ENCODE measurements at regions not wholly inside any gene's neighbourhood (a gene's known extent, or its start where the extent isn't known, plus 50 kb on each side); places are given as distances from the start of the nearest gene placed in this dataset.

DNA sequence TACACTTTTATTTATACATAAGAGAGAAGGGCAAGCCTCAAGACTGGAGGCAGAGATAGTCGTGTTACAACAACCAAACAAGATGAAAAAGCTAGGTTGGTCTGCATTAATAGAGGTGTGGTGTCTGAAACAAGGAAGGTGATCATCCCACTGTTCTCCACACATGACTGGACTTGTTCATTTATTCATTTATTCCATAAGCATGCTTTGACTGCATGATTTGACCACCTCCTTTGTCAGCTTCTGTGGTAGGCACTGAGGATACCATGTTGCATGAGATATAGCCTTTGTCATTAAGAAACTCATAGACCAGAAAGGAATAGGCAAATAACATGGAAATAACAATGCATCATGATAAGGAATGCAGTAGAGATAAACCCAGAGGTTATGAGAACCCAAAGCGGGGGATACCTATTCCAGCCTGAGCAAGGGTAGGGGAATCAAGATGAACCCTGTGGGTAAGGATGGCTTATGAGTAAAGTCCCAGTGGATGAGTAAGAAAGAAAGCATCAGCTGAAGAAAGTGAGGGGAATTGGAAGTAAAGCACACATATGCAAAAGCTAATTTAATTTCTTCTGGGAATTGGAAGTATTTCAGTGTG lies 173.7 kb upstream of the FGGY start:
- no peak for DNase-seq (ENCODE audit: low read depth)

DNA sequence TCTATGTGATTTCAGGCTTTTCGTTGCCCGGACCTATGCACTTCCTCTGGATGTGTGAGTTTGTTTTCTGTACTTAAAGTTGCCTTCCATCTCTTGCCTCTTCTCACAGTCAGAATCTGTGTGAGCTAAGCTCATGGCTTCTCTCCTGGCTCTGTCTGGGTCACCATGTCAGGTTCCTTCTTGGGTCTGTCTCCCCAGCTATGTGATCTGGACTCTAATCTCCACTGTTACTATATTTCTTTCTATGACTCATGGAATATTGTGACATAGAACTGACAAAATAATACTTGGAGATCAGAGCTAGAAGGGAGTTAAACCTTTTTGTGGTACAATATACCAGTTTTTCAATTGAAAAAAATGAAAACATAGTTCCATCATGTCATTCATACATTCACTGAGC lies 172.7 kb upstream of the FGGY start:
- no peak for DNase-seq (ENCODE audit: low read depth)

DNA sequence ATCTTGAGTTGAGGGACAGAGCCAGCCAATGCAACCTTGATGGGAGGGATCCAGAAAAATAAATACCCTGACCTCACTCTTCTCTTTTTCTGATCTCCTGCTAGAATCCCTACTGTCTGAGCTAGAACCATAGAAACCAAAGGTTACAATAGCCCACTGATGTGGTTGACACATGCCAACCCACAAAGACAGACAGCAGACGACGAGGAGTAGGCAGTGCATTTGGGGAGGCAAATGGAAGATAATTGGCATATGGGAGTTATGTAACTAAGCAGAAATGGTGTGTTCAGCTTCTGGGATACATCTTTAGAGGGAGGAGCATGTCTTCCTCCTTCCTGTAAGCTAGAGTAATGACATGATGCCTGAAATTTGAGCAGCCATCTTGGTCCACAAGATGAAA lies 171.7 kb upstream of the FGGY start:
- no peak for DNase-seq (ENCODE audit: low read depth)

DNA sequence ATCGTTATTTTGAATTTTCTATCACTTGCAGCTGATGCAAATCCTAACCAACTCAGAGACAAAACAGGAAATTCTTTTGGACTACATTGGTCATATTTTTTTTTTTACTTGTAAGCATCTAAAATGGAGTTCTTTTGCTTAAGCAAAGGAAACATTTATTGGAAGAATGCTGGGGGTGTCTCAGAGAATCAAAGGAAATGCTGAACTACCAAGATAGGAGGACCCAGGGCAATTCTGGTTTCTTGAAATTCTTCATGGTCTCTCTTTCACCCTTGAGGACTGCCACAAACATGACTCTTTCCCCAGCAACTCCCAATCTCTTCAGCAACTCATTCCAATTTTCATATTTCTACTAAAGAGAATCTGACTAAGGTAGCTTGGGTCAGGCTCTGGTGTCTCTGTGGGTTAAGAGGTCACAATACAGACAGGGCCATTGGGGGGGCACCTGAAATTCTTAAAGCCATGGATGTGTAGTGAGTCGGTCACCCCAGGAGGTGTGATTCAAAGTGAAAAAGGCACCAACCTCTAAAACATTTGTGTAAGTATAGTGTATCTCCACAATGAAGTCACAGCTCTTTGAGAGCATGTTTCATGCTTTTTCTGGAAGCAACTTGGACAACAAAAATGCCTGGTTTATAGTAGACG lies 171.1 kb upstream of the FGGY start:
- no peak for DNase-seq (ENCODE audit: low read depth)

DNA sequence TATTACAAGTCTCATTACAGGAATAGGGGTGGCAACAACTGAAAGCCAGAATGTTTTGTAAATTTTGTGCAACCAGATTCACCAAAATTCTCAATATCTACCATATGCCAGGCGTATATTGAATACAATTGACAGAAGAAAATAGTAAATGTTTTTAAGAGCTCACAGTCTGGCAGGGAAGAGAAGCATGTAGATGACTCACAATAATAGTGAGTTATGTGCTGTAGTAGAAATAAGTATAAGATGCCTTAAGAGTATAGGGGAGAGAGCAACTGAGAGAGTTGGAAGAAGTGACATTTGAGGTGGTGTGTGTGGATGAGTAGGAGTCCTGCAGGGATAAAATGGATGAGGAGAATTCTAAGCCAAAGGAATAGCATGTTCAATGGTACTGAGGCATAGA lies 170.5 kb upstream of the FGGY start:
- DNase-seq (ENCODE audit: low read depth) = no peak

DNA sequence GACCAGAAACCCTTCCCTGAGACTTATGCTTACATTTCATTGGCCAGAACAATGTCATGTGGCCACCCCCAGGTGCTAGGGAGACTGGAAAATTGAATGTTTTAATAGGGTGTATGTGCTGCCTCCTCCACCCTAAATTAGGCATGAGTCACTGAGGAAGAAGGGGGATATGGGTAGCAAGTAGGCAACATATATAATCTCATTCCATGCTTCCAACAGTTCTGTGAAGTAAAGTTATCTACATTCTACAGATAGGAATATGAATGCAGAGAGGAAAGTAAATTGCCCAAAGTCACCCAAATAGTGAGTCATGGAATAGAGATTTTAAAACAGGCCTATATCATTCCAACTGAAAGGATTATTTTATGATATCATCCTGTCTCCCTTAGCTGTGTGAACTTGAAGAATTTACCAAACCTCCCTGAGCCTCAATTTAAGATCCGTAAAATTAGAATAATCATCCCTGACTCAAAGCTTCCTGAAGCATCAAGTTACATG lies 168.6 kb upstream of the FGGY start:
- no peak for DNase-seq (ENCODE audit: low read depth)

DNA sequence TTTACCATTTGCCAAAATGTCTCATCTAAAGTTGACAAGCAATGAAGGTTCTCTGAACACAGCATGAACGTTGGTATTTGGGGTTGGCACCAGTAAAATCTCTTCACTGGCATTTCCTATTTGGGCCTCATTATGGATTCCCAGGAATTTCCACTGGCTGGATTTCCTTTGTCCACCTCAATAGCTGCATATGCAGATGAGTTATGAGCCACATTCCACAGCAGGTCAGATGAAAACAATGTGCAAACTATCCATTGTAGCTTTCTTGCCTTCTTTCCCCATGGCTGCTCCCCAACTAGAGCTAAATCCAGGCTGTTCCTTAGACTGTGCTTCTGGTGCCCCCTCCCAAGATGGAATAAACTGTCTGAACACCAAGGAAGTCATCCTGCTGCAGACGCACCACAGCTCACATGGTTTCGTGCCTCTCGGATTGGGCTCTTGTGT lies 168.1 kb upstream of the FGGY start:
- no peak for DNase-seq (ENCODE audit: low read depth)

DNA sequence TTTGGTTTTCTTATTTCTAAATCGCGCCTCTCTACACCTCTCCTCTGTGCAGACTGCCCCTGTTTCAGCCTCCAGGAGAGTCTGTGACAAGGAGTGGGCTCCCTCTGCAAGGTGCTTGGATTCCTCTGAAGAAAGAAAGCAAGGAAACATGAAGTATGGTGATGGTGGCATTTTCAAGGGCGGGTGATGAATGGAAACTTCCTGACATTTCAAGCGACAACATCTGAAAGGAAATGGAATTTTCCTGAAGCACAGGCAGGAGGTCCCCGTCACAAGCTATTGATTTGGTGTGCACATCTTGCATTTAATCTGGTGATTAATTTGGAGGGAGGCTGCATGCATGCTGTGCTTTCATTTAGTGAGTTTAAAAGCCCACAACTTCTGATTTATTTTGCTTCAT lies 164.6 kb upstream of the FGGY start:
- no peak for DNase-seq (ENCODE audit: low read depth)

DNA sequence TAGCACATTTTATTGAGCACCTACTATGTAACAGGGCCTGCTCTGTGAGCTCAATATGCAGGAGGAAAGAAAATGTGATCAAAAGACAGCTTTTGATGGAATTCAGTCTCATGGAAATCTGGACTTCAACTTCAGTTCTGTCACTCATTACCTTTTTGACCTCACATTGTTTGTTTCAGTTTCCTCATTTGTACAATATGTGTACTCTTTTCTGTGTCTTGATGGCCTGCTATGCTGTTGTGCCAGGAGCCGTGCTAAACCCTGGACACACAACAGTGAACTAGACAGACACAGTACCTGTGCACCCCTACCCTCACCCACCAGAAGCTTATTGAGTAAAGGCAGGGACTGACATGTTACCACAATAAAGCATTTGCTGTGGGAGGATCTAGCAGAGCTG lies 162.9 kb upstream of the FGGY start:
- DNase-seq (ENCODE audit: low read depth) = no peak

DNA sequence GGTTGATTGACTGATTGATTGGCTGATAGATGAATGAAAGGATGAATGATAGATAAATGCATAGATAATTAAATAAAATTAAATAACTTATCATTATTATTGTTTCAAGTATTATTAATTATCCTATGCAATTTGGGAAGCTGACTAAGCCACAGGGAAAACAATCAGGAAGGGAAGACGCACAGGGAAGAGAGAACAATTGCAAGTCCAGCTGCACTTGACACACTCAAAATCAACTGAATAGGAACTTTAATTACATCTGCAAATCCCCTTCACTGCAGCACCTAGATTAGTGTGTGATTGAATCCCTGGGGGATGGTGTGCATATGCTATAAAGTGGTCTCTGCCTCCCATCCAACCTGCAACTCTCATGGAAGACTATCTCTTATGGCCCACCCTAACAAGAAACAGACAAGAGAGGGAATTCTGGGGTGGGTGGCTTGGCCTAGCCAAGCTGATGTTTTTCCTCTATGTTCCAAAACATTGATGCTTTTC lies 161.1 kb upstream of the FGGY start:
- DNase-seq (ENCODE audit: low read depth) = no peak

DNA sequence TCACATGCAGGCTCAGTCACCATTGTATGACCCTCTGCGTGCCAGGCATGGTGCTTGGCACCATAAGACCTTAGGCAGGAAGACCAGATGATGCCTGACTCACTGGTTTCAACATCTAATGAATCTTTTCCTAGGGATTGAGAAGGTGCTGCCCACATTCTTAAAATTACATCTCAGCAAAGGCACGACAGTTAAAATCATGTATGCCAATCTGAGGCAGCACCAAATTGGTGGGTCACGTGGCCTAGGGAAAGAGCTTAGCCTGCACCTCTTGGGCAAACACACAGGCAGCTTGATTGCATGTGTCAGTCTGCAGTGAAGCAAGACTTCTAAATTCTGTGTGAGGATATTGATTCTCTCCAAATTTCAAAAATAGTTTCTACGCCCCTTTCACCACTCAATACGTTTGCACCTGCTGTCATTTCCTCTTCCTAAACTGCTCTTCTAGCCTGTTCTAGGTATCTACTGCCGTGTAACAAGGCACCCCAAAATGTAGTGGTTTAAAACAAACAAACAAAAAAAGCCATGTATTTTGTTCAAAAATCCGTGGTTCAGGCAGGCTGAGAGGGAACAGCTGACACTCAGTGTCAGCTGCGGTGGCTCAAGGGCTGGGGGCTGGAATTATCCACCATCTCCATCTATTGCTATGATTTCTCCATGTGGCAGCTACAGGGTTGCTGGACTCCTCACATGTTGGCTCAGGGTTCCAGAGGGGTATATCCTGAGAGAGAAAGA lies 160.2 kb upstream of the FGGY start:
- no peak for DNase-seq (ENCODE audit: low read depth)

DNA sequence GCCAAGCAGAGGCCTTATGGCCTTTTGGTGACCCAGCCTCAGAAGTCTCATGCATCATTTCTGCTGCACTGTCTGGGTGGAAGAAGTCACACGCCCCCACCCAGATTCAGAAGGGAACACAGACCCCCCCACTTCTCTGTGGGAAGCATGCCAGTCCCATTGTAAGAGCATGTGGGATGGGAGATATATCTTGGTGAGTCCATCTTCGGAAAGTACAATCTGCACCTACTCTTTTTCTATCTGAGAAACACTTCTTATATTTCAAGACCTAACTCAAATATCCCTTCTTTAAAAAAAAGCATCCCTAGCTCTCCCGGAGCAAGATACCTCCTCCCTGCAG lies 159.6 kb upstream of the FGGY start:
- no peak for DNase-seq (ENCODE audit: low read depth)

DNA sequence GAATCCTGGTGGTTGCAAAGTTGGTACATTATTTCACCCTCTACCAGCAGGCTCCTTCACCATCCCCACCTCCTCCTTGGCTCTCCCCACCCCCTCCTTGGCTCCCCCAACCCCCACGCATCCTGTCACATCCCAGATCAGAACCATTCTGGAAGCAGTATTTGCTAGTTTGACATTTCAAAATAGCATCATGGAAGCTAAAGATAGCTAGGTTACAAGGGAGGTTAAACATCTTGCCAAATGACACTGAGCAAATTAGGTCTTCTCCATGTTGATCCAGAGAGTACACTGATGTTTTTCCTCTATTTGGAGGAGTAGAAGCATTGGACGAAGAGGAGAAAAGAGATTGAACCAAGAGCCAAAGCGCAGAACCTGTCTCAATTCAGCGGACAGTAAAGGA lies 158.9 kb upstream of the FGGY start:
- no peak for DNase-seq (ENCODE audit: low read depth)

DNA sequence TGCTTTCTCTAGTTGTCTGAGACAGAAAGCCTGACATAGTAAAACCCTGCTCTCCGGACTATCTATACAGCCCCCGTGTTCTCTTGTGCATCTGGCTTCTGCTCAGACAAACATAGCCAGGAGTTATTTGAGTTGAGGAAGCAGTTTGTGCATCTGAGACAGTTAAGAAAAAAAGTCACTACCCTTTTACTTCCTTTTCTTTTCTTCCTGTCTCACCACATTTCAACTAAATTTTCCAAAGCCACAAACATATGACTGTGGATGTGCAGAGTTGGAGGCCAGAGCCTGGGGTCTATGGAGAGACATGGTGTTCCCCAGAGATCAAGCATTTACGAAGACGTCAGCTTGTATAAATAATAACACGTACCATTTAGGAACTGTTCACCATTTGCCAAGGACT lies 158.5 kb upstream of the FGGY start:
- no peak for DNase-seq (ENCODE audit: low read depth)

DNA sequence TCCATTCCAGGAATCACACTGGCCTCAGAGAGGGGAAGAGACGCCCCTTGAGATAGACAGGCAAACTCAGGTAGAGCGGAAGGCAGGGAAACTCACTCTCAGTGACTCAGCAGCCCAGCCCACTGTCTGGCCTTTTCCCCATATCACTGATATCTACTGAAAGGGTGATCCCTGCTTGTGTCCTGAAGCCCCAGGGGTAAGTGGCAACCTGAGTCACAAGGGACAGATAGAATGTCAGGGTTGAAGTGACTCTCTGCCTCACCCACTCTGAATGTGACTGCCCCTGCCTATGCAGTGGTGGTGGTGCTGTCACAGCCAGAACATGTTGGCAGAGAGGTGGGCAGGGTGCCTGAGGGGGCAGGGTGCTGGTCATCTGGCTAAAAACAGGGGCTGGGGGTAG lies 157.5 kb upstream of the FGGY start:
- no peak for DNase-seq (ENCODE audit: low read depth)

DNA sequence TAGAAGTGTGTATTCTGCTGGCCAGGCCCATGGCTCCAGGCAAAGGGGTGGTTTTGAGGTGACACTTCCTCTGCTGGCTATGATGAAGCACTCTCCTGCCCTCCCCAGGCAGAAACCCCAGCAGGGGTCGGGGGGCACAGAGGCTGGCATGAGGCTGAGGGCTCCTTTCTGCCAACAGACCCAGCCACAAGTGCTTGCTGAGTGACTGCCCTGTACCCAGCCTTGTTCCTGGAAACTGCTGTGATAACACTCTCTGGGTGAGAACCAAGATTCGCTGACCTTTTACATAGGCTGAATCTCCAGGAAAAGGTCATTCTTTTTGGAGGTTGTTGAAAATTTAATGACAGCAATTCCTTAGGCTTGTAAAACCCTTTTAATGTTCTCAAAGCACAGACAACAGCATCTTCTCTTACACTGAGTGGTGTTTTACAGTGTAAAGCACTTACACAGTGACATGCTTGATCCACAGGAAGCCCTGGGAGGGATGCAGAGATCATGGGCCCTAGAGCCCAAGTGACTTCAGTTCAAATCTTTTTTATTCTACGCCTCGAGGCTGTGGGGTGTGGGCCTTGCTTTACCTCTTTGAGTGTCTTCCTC lies 155.5 kb upstream of the FGGY start:
- no peak for DNase-seq (ENCODE audit: low read depth)

DNA sequence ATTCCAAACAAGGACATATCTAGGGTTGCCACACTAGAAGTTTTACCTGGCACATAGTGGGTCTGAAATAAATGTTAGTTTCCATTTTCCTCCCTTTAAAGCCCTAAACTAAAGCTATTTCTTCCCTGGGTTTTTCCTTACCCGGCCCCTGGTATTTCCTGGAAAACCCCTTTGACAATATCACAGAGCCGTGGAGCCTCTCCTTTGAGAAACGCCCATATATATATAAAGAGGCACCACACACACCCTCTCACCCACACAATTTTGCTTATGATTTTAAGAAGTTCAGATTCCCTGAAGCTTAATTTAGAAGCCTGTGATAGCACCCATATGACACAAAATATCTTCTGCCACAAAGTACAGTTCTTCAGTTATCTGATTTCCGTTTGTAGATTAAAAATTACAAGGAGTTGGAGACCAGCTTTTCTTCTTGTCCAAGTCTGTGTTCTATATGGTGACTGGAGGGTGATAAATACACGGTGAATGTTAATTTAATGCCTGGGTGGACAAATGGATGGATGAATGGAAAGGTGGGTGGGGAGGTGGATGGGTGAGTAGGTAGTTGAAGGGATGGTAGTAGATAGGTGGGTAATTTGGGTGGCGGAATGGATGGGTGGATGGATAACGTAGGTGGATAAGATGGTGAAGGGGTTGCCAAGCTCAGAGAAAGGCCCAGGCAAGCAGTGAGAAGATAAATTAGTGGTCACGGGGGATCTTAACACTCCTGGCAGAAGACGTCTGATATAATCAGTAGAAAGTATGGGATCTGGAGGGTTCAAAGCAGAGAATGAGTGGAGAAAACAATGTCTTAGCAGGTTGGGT lies 154.4 kb upstream of the FGGY start:
- DNase-seq (ENCODE audit: low read depth) = no peak

DNA sequence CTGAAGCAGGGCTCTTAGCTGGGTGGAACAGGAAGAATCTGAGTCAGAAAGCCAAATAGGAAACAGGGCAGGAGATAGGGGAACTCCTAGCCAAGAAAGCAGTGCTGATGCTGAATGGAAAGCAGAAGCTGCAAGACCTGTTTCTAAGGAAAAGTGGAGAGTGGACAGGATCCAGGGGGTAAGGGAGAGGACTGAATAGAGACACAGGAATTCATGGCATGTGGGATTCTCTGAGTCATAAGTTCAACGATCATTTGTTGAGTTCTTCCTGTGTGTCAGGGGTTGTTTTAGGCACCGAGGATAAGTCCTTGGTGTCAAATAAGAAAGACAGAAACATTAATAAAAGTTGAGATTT lies 153.8 kb upstream of the FGGY start:
- no peak for DNase-seq (ENCODE audit: low read depth)

DNA sequence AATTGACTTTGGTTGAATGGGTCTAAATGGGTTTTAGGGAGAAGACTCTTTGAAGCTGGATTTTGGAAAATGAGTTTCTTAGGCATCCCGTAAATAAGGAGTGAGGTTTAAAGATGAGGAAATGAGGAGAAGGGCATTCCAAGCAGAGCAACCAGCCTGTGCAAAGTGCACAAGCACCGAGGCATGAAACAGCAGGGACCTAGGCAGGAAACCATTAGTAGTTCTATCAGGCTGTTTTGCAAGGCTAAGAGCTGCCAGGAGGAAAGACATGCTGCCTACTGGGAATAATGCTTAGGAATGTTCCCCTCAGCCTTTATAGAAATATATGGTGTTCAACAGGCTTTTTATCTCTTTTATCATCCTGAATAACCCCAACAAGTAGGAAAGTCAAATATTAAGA lies 153.1 kb upstream of the FGGY start:
- no peak for DNase-seq (ENCODE audit: low read depth)

DNA sequence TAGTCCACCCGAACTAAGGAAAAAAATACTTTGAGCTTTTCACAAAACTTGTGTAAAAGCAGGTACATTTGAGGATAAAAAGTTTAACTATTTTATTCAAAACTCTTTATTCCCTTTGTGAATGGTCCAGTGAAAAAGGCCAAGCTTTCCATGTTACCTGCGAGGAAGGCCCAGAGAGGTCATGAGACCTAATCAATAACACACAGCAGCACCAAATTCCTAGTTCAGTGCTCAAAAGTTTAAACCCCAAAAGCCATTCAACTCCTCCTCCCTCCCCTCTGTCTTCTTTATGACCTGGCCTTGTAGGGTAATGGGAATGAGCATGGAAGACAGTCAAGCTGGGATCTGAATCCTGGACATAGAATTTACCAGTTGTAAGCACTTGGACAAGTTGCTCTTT lies 151.9 kb upstream of the FGGY start:
- no peak for DNase-seq (ENCODE audit: low read depth)

DNA sequence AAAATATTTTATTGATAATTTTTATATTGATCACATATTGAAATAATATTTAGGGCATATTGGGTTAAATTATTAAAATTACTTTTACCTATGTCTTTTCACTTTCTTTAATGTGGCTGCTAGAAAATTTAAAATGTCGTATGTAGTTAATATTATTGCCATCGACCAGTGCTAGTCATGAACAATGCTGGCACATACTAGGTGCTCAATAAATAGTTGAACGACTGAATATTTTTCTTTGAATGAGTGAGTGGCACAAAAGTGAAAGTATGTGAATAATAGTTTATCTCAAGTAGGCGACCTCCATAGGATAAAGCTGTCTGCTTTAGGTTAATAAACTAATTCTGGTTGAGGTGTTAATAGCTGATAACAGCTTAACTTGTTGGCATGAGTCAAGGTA lies 150.8 kb upstream of the FGGY start:
- no peak for DNase-seq (ENCODE audit: low read depth)
